Skeletal muscle satellite cell (primary cell): ENCODE measurements at regions not wholly inside any gene's neighbourhood (a gene's known extent, or its start where the extent isn't known, plus 50 kb on each side); places are given as distances from the start of the nearest gene placed in this dataset.

ENCODE experiments used
- H3K27me3 ChIP-seq: 2 replicates; pipeline ENCODE4 v1.7.0; 2013; ENCODE audit warnings: low read length; ENCODE audit not compliant: control insufficient read depth, insufficient read depth
- H3K36me3 ChIP-seq: 2 replicates; pipeline ENCODE4 v1.7.0; 2013; ENCODE audit warnings: mild to moderate bottlenecking, control low read depth, low read length; ENCODE audit not compliant: insufficient read depth
- H3K4me1 ChIP-seq: 2 replicates; pipeline ENCODE4 v1.7.0; 2013; ENCODE audit warnings: low read length; ENCODE audit not compliant: control insufficient read depth, insufficient read depth
- H3K4me2 ChIP-seq: 2 replicates; pipeline ENCODE4 v1.7.0; 2013; ENCODE audit warnings: mild to moderate bottlenecking, low read length
- H3K4me3 ChIP-seq: 2 replicates; pipeline ENCODE4 v1.7.0; 2013; ENCODE audit warnings: low read length
- H3K9ac ChIP-seq: 2 replicates; pipeline ENCODE4 v1.7.0; 2013; ENCODE audit warnings: mild to moderate bottlenecking, low read depth, low read length, moderate library complexity
- H3K9me3 ChIP-seq: replicated peaks from 2 replicates; pipeline ENCODE4 v1.7.0; 2013; ENCODE audit warnings: mild to moderate bottlenecking, control low read depth, low read length

GRCh38 chr2:35000453-35000852, 1355.1 kb upstream of the CRIM1 start:
- H3K4me3 ChIP-seq: no peak overlapping the region
- H3K27me3 ChIP-seq: no peaks in the 10 kb centered on the region
- no peak overlapping the region for H3K9ac ChIP-seq
- no peaks in the 10 kb centered on the region for H3K9me3 ChIP-seq
- H3K4me1 ChIP-seq: no peaks in the 10 kb centered on the region
- H3K4me2 ChIP-seq: no peak overlapping the region
- H3K36me3 ChIP-seq: no peaks in the 10 kb centered on the region

- no peak overlapping the region for H3K4me3 ChIP-seq
- H3K9me3 ChIP-seq: no peaks in the 10 kb centered on the region
- no peak overlapping the region for H3K4me2 ChIP-seq
- H3K27me3 ChIP-seq: no peaks in the 10 kb centered on the region
- H3K4me1 ChIP-seq: no peaks in the 10 kb centered on the region
- H3K36me3 ChIP-seq: no peaks in the 10 kb centered on the region
- H3K9ac ChIP-seq: no peak overlapping the region
These were observed 1356.8 kb upstream of the CRIM1 start for GRCh38 chr2:34998741-34999140.

- H3K4me3 ChIP-seq: no peak overlapping the region
- no peaks in the 10 kb centered on the region for H3K9me3 ChIP-seq
- no peak overlapping the region for H3K4me2 ChIP-seq
- H3K36me3 ChIP-seq: no peaks in the 10 kb centered on the region
- no peak overlapping the region for H3K9ac ChIP-seq
- no peaks in the 10 kb centered on the region for H3K4me1 ChIP-seq
- no peaks in the 10 kb centered on the region for H3K27me3 ChIP-seq
These were observed 1357.8 kb upstream of the CRIM1 start for GRCh38 chr2:34997779-34998178.

DNA sequence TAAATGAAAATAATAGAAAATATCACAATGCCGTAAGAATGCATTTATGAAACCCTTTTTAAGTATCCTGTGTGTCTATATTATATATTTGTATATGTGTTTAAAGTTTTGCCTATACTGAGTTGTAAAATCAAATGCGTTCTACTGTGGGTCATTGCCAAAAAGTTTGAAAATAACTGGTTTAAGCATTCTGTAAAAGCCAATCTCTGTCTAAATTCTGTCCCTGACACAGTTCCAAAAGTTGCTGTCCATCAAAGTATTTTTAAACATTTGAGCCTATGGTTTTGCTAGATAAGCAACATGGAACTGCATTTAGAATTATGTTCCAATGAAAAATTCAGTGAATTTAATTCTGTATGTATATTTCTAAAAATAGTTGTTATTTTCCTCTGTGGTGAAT, 1360.4 kb upstream of the CRIM1 start:
- H3K27me3 ChIP-seq: no peaks in the 10 kb centered on the region
- H3K4me3 ChIP-seq: no peak overlapping the region
- H3K4me1 ChIP-seq: no peaks in the 10 kb centered on the region
- peaks cover 4% of the 10 kb centered on the region for H3K9me3 ChIP-seq
- H3K4me2 ChIP-seq: no peak overlapping the region
- H3K36me3 ChIP-seq: no peaks in the 10 kb centered on the region
- H3K9ac ChIP-seq: no peak overlapping the region

DNA sequence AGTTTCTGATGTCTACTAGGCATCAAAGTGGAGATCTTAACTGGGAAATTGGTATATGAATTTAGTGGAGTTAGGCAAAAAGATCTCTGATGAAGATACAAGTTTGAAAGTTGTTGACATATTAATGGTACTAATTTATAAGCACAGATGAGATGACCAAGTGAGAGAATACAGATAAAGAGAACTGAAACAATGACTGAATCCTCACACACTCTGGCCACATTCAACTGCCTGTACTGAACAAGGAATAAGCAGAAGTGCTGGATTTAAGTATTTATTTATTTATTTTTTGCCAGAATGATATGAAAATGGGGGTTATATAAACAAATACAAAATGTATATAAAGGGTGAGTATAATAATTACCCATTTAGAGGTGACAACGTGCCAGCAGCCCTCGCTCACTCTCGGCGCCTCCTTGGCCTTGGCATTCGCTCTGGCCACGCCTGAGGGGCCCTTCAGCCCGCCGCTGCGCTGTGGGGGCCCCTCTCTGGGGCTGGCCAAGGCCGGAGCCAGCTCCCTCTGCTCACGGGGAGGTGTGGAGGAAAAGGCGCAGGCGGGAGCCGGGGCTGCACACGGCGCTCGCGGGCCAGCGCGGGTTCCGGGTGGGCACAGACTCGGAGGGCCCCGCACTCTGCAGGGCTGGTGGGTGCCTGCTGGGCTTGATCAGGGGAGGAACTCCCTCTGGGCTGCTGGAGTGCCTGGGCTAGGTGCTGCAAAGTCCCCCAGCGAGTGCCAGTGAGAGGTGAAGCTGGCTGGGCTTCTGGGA, 1363.9 kb upstream of the CRIM1 start:
- Histone ChIP-seq H3K4me2 (no peak overlapping the region), H3K4me1 (no peaks in the 10 kb centered on the region), H3K27me3 (no peaks in the 10 kb centered on the region), H3K4me3 (no peak overlapping the region), H3K9me3 (peaks cover 4% of the 10 kb centered on the region), H3K36me3 (no peaks in the 10 kb centered on the region), H3K9ac (no peak overlapping the region)

DNA sequence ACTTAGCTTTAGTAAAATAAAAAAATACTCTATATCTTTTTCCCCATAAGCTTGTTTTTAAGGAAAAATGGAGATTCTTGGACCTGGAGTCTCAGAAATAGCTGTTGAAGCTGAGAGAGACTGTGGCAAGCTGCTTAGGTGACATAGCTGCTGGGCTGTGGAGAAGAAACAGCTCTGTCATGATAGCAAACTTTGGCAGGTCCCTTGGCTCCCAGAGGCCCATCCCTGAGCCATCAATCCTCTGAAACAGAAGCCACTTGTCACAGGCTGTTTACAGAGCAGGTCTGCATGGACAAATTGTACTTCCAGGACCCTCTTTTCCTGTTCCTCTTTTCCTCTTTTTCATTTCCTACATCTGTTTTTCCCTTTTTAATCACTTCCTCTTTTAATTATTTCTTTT, 1370.1 kb upstream of the CRIM1 start:
- no peaks in the 10 kb centered on the region for H3K9me3 ChIP-seq
- H3K4me3 ChIP-seq: no peak overlapping the region
- H3K4me1 ChIP-seq: no peaks in the 10 kb centered on the region
- H3K4me2 ChIP-seq: no peak overlapping the region
- no peaks in the 10 kb centered on the region for H3K36me3 ChIP-seq
- H3K9ac ChIP-seq: no peak overlapping the region
- H3K27me3 ChIP-seq: no peaks in the 10 kb centered on the region

DNA sequence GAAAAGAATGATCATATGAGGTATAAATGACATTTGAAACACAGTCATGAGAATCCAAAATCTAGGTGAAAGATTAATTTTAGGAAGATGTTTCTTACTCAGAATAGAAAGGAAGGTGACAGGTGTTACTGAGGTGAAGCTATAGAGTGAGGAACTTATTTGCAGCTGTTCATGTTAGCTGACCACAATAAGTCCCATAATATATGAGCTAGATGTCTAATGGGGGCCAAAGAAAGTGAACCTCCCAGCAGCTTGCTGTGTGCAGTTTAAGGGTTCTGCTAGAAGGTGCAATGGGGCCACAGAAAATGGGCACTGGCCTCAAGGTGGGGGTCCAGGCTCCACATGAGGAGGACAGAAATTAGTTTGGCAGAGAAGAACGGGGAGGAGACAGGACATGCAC, 1374.9 kb upstream of the CRIM1 start:
- Histone ChIP-seq H3K4me1 (no peaks in the 10 kb centered on the region), H3K27me3 (no peaks in the 10 kb centered on the region), H3K9ac (no peak overlapping the region), H3K9me3 (no peaks in the 10 kb centered on the region), H3K4me2 (no peak overlapping the region), H3K36me3 (no peaks in the 10 kb centered on the region), H3K4me3 (no peak overlapping the region)

DNA sequence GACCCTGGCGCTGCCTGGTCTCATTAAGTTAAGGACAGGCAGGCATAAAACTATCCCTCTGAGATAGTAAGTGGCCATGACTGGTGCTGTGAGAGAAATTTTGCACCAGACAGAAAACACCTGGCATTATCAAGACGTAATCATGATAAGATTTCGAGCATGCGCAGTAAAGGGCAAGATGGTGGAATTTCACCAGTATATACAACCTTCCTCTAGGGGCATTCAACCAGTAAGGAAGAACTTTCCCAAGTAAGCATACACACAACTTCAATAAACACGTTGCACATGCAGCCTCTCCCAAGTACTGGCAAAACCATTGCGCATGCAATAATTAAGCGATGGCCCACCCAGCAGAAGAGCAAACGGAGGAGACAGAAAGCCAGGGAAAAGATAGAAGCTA, 1376.4 kb upstream of the CRIM1 start:
- no peaks in the 10 kb centered on the region for H3K9me3 ChIP-seq
- no peak overlapping the region for H3K9ac ChIP-seq
- no peak overlapping the region for H3K4me2 ChIP-seq
- no peaks in the 10 kb centered on the region for H3K36me3 ChIP-seq
- H3K4me1 ChIP-seq: no peaks in the 10 kb centered on the region
- no peaks in the 10 kb centered on the region for H3K27me3 ChIP-seq
- H3K4me3 ChIP-seq: no peak overlapping the region

GRCh38 chr2:34961822-34962221, 1362.7 kb upstream of the FAM98A start:
- Histone ChIP-seq H3K9ac (no peak overlapping the region), H3K9me3 (no peaks in the 10 kb centered on the region), H3K4me1 (no peaks in the 10 kb centered on the region), H3K36me3 (no peaks in the 10 kb centered on the region), H3K4me3 (no peak overlapping the region), H3K27me3 (no peaks in the 10 kb centered on the region), H3K4me2 (no peak overlapping the region)

DNA sequence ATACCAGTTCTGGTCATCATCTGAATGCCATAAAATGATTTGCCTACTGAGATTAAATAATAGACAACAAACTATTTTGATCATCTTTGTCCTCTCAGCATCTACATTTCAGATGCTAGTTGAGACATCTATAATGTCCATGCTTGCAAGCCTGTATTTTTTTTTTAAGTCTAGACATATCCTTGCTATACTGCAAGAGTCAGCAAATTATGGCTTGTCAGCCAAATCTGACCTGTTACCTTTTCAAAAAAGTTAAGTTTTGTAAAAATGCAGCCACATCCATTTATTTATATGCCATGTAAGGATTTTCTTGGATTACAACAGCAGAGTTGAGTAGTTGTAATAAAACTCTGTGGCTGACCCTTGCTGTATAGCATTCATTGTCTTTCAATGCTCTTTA, 1355.7 kb upstream of the FAM98A start:
- no peaks in the 10 kb centered on the region for H3K4me1 ChIP-seq
- no peak overlapping the region for H3K4me2 ChIP-seq
- no peak overlapping the region for H3K4me3 ChIP-seq
- no peak overlapping the region for H3K9ac ChIP-seq
- no peaks in the 10 kb centered on the region for H3K27me3 ChIP-seq
- no peaks in the 10 kb centered on the region for H3K36me3 ChIP-seq
- no peaks in the 10 kb centered on the region for H3K9me3 ChIP-seq

GRCh38 chr2:34950797-34951196, 1351.7 kb upstream of the FAM98A start:
- Histone ChIP-seq H3K9me3 (no peaks in the 10 kb centered on the region), H3K27me3 (no peaks in the 10 kb centered on the region), H3K4me1 (no peaks in the 10 kb centered on the region), H3K4me2 (no peak overlapping the region), H3K9ac (no peak overlapping the region), H3K4me3 (no peak overlapping the region), H3K36me3 (no peaks in the 10 kb centered on the region)

- H3K9me3 ChIP-seq: no peaks in the 10 kb centered on the region
- no peaks in the 10 kb centered on the region for H3K36me3 ChIP-seq
- no peaks in the 10 kb centered on the region for H3K27me3 ChIP-seq
- H3K4me3 ChIP-seq: no peak overlapping the region
- no peak overlapping the region for H3K4me2 ChIP-seq
- H3K4me1 ChIP-seq: no peaks in the 10 kb centered on the region
- H3K9ac ChIP-seq: no peak overlapping the region
These were observed 1350.2 kb upstream of the FAM98A start for GRCh38 chr2:34949316-34949715.
